ENCODE measurements at regions not wholly inside any gene's neighbourhood (a gene's known extent, or its start where the extent isn't known, plus 50 kb on each side); places are given as distances from the start of the nearest gene placed in this dataset.

DNA sequence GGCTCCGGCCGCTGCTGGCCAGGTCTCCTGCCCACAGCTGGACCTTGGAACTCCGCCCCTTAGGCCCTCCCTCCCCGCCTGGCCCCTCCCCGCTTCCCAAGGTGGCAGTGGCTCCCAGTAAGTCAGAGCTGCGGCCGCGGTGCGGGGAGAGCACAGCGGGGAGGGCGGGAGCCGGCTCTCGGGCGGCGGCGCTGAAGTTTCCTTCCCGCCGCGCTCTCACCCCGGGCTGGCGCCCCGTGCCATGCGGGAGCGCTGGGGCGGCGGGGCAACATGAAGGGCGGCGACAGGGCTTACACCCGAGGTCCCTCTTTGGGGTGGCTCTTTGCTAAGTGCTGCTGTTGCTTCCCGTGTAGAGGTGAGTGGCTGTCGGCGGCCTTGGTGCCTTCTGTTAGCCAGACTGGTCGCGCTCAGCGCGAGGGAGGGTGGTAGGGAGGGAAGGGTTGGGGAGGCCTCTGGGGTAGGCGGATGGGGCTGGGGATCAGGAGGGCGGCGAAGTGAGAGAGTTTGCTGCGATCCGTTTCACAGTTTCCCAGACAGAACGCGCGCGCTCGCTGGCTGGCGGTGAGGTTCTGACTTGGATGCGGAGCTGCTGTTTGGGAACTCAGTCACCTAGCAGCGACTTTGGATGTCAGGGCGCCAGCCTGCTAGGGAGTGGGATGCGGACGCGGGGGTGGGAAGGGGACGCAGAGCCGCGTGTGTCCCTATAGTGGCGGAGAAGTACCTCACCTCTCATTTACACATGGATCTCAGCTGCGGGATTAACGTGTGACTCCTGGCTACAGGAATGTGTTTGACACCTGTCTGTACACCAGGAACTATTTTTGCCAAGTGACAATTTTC lies 145.5 kb upstream of the UMPS start (continued):
- TF ChIP-seq FOSL1 (CRISPR knock-in tag; IDR thresholded peaks at IDR 0.05; ENCODE audit: borderline replicate concordance) (no peak), ZNF879 (CRISPR knock-in tag; IDR thresholded peaks at IDR 0.05) (no peak), ZBTB42 (CRISPR knock-in tag; IDR thresholded peaks at IDR 0.05) (no peak), KDM5A (IDR thresholded peaks at IDR 0.05; ENCODE audit: borderline replicate concordance, low read length) (no peak), PRMT3 (CRISPR knock-in tag; IDR thresholded peaks at IDR 0.05; ENCODE audit: borderline replicate concordance, low read depth) (no peak), TOPORS (CRISPR knock-in tag; IDR thresholded peaks at IDR 0.05) (peak; percentile 67; the same call in 1 of the 2 replicates)
- TF ChIP-seq, protein P1, sequence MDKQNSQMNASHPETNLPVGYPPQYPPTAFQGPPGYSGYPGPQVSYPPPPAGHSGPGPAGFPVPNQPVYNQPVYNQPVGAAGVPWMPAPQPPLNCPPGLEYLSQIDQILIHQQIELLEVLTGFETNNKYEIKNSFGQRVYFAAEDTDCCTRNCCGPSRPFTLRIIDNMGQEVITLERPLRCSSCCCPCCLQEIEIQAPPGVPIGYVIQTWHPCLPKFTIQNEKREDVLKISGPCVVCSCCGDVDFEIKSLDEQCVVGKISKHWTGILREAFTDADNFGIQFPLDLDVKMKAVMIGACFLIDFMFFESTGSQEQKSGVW (CRISPR knock-in tag; IDR thresholded peaks at IDR 0.05; ENCODE audit: borderline replicate concordance): no peak
- TF ChIP-seq, protein P2, sequence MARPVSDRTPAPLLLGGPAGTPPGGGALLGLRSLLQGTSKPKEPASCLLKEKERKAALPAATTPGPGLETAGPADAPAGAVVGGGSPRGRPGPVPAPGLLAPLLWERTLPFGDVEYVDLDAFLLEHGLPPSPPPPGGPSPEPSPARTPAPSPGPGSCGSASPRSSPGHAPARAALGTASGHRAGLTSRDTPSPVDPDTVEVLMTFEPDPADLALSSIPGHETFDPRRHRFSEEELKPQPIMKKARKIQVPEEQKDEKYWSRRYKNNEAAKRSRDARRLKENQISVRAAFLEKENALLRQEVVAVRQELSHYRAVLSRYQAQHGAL (CRISPR knock-in tag; IDR thresholded peaks at IDR 0.05; ENCODE audit: not compliant biosample characterization): no peak
- TF ChIP-seq, protein P3, sequence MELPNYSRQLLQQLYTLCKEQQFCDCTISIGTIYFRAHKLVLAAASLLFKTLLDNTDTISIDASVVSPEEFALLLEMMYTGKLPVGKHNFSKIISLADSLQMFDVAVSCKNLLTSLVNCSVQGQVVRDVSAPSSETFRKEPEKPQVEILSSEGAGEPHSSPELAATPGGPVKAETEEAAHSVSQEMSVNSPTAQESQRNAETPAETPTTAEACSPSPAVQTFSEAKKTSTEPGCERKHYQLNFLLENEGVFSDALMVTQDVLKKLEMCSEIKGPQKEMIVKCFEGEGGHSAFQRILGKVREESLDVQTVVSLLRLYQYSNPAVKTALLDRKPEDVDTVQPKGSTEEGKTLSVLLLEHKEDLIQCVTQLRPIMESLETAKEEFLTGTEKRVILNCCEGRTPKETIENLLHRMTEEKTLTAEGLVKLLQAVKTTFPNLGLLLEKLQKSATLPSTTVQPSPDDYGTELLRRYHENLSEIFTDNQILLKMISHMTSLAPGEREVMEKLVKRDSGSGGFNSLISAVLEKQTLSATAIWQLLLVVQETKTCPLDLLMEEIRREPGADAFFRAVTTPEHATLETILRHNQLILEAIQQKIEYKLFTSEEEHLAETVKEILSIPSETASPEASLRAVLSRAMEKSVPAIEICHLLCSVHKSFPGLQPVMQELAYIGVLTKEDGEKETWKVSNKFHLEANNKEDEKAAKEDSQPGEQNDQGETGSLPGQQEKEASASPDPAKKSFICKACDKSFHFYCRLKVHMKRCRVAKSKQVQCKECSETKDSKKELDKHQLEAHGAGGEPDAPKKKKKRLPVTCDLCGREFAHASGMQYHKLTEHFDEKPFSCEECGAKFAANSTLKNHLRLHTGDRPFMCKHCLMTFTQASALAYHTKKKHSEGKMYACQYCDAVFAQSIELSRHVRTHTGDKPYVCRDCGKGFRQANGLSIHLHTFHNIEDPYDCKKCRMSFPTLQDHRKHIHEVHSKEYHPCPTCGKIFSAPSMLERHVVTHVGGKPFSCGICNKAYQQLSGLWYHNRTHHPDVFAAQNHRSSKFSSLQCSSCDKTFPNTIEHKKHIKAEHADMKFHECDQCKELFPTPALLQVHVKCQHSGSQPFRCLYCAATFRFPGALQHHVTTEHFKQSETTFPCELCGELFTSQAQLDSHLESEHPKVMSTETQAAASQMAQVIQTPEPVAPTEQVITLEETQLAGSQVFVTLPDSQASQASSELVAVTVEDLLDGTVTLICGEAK (IDR thresholded peaks at IDR 0.05): no peak
- TF ChIP-seq, protein P3 (CRISPR knock-in tag; IDR thresholded peaks at IDR 0.05): peak; percentile 76; the same call in 1 of the 2 replicates
- TF ChIP-seq, protein P4, sequence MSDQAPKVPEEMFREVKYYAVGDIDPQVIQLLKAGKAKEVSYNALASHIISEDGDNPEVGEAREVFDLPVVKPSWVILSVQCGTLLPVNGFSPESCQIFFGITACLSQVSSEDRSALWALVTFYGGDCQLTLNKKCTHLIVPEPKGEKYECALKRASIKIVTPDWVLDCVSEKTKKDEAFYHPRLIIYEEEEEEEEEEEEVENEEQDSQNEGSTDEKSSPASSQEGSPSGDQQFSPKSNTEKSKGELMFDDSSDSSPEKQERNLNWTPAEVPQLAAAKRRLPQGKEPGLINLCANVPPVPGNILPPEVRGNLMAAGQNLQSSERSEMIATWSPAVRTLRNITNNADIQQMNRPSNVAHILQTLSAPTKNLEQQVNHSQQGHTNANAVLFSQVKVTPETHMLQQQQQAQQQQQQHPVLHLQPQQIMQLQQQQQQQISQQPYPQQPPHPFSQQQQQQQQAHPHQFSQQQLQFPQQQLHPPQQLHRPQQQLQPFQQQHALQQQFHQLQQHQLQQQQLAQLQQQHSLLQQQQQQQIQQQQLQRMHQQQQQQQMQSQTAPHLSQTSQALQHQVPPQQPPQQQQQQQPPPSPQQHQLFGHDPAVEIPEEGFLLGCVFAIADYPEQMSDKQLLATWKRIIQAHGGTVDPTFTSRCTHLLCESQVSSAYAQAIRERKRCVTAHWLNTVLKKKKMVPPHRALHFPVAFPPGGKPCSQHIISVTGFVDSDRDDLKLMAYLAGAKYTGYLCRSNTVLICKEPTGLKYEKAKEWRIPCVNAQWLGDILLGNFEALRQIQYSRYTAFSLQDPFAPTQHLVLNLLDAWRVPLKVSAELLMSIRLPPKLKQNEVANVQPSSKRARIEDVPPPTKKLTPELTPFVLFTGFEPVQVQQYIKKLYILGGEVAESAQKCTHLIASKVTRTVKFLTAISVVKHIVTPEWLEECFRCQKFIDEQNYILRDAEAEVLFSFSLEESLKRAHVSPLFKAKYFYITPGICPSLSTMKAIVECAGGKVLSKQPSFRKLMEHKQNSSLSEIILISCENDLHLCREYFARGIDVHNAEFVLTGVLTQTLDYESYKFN (CRISPR knock-in tag; conservative IDR thresholded peaks at IDR 0.05): peak; percentile 66; the same call in 1 of the 2 replicates
- TF ChIP-seq, protein P5, sequence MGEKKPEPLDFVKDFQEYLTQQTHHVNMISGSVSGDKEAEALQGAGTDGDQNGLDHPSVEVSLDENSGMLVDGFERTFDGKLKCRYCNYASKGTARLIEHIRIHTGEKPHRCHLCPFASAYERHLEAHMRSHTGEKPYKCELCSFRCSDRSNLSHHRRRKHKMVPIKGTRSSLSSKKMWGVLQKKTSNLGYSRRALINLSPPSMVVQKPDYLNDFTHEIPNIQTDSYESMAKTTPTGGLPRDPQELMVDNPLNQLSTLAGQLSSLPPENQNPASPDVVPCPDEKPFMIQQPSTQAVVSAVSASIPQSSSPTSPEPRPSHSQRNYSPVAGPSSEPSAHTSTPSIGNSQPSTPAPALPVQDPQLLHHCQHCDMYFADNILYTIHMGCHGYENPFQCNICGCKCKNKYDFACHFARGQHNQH (CRISPR knock-in tag; IDR thresholded peaks at IDR 0.05): no peak; the same call in 1 of the 2 replicates

Measured in HepG2 (cell line).